IMR-90 (cell line): ENCODE measurements at regions not wholly inside any gene's neighbourhood (a gene's known extent, or its start where the extent isn't known, plus 50 kb on each side); places are given as distances from the start of the nearest gene placed in this dataset.

ENCODE experiments used
- ATAC-seq: fragments of 200-7000 bp; cut with Tn5 transposase; 2 replicates; pipeline ENCODE4 v1.9.1; 2020; ENCODE audit warnings: low read depth, mild to moderate bottlenecking, moderate library complexity
- BruUV-seq: library from RNA; stranded (reverse); fragments of 400-500 nt; replicated peaks from 2 replicates; lab custom pipeline; 2021; lab: Mats Ljungman, UMichigan
- CTCF ChIA-PET: fragments of 300-600 bp; formaldehyde crosslinking; extraction: SDS; loops from one replicate; lab custom pipeline; 2021; ENCODE audit warnings: antibody characterized with exemption; lab: Yijun Ruan, JAX
- POLR2A ChIA-PET: fragments of 300-600 bp; sonication (Branson Sonifier 250); formaldehyde crosslinking; loops from one replicate; lab custom pipeline; 2022; ENCODE audit warnings: antibody characterized with exemption; ENCODE audit not compliant: unreplicated experiment; lab: Charles Lee
- DNase-seq: peaks from one replicate; pipeline ENCODE4 v3.0.0; 2013
- H2AFZ ChIP-seq: replicated peaks from 2 replicates; pipeline ENCODE3; 2013; ENCODE audit warnings: low read length, mild to moderate bottlenecking; ENCODE audit not compliant: poor library complexity
- H2AK5ac ChIP-seq: 2 replicates; pipeline ENCODE4 v1.6.1; 2013; ENCODE audit warnings: low read depth, low read length, inconsistent platforms
- H2AK9ac ChIP-seq: replicated peaks from 2 replicates; pipeline ENCODE3; 2013; ENCODE audit warnings: mild to moderate bottlenecking, low read depth, low read length, moderate library complexity; ENCODE audit not compliant: poor library complexity
- H2BK120ac ChIP-seq: 2 replicates; pipeline ENCODE4 v1.6.1; 2013; ENCODE audit warnings: low read depth, low read length, inconsistent platforms
- H2BK15ac ChIP-seq: 3 replicates; pipeline ENCODE4 v1.6.1; 2013; ENCODE audit warnings: low read depth, low read length, inconsistent platforms
- H2BK20ac ChIP-seq: 2 replicates; pipeline ENCODE4 v1.6.1; 2013; ENCODE audit warnings: low read depth, mild to moderate bottlenecking, inconsistent platforms, low read length, moderate library complexity
- H2BK5ac ChIP-seq: 2 replicates; pipeline ENCODE4 v1.6.1; 2013; ENCODE audit warnings: mild to moderate bottlenecking, low read depth, low read length, inconsistent platforms; ENCODE audit not compliant: poor library complexity, severe bottlenecking
- H3K14ac ChIP-seq: replicated peaks from 2 replicates; pipeline ENCODE4 v1.6.1; 2013; ENCODE audit warnings: low read depth, low read length, inconsistent platforms
- H3K18ac ChIP-seq: 2 replicates; pipeline ENCODE4 v1.6.1; 2013; ENCODE audit warnings: low read depth, low read length, control low read depth
- H3K23ac ChIP-seq: 2 replicates; pipeline ENCODE4 v1.6.1; 2013; ENCODE audit warnings: low read depth, low read length, inconsistent platforms
- H3K27ac ChIP-seq: 2 replicates; pipeline ENCODE4 v1.5.1; 2013; ENCODE audit warnings: mild to moderate bottlenecking, control low read depth, low read length; ENCODE audit not compliant: insufficient read depth
- H3K27me3 ChIP-seq: 2 replicates; pipeline ENCODE4 v1.6.1; 2013; ENCODE audit warnings: low read length; ENCODE audit not compliant: control insufficient read depth, insufficient read depth
- H3K36me3 ChIP-seq: 2 replicates; pipeline ENCODE4 v1.6.1; 2013; ENCODE audit warnings: low read length, mixed read lengths; ENCODE audit not compliant: control insufficient read depth, insufficient read depth
- H3K4ac ChIP-seq: 2 replicates; pipeline ENCODE4 v1.6.1; 2013; ENCODE audit warnings: low read depth, low read length, inconsistent platforms
- H3K4me1 ChIP-seq: 2 replicates; pipeline ENCODE4 v1.6.1; 2013; ENCODE audit warnings: low read length, mixed read lengths; ENCODE audit not compliant: control insufficient read depth, insufficient read depth
- H3K4me2 ChIP-seq: 2 replicates; pipeline ENCODE4 v1.6.1; 2013; ENCODE audit warnings: low read depth, mild to moderate bottlenecking, control low read depth, low read length, moderate library complexity
- H3K4me3 ChIP-seq: 2 replicates; pipeline ENCODE4 v1.5.1; 2013; ENCODE audit warnings: low read depth, mild to moderate bottlenecking, control low read depth, low read length, moderate library complexity; ENCODE audit not compliant: insufficient read depth
- H3K56ac ChIP-seq: 2 replicates; pipeline ENCODE4 v1.6.1; 2013; ENCODE audit warnings: low read length, inconsistent platforms; ENCODE audit not compliant: insufficient read depth; ENCODE audit errors: extremely low read depth
- H3K79me1 ChIP-seq, 2 experiments: 2 replicates each; pipeline ENCODE4 v1.6.1; 2013; ENCODE audit warnings: low read length in 2 of 2, inconsistent platforms in 1 of 2, low read depth in 1 of 2
- H3K9ac ChIP-seq: 2 replicates; pipeline ENCODE4 v1.6.1; 2013; ENCODE audit warnings: low read depth, low read length, control low read depth
- H3K9me1 ChIP-seq: 2 replicates; pipeline ENCODE4 v1.6.1; 2013; ENCODE audit warnings: low read length, inconsistent platforms; ENCODE audit not compliant: insufficient read depth
- H3K9me3 ChIP-seq: 2 replicates; pipeline ENCODE4 v1.6.1; 2013; ENCODE audit warnings: low read length; ENCODE audit not compliant: control insufficient read depth, insufficient read depth
- H4K20me1 ChIP-seq: 2 replicates; pipeline ENCODE4 v1.6.1; 2013; ENCODE audit warnings: low read length, inconsistent platforms; ENCODE audit not compliant: insufficient read depth
- H4K5ac ChIP-seq: 2 replicates; pipeline ENCODE4 v1.6.1; 2013; ENCODE audit warnings: mild to moderate bottlenecking, low read depth, low read length, control low read depth
- H4K8ac ChIP-seq, 2 experiments: 2 replicates each; pipeline ENCODE4 v1.6.1; 2013; ENCODE audit warnings: low read depth in 2 of 2, low read length in 2 of 2, control low read depth in 1 of 2, inconsistent platforms in 1 of 2
- H4K91ac ChIP-seq: 2 replicates; pipeline ENCODE4 v1.6.1; 2013; ENCODE audit warnings: low read depth, low read length, inconsistent platforms; ENCODE audit not compliant: insufficient read depth
- BHLHE40 ChIP-seq: fragments of 150-350 bp; IDR thresholded peaks from 2 replicates; pipeline ENCODE4 v1.6.1; 2016; ENCODE audit warnings: mild to moderate bottlenecking, low read depth, low read length
- CEBPB ChIP-seq: IDR thresholded peaks from 2 replicates; pipeline ENCODE4 v1.6.1; 2012; ENCODE audit warnings: low read depth, low read length, improper control_type of control experiment
- FOS ChIP-seq: fragments of 150-350 bp; IDR thresholded peaks from 2 replicates; pipeline ENCODE4 v1.6.1; 2016; ENCODE audit warnings: low read depth, low read length
- RFX5 ChIP-seq: IDR thresholded peaks from 2 replicates; pipeline ENCODE4 v1.8.0; 2012; ENCODE audit warnings: low read depth, mild to moderate bottlenecking, low read length, moderate library complexity
- SMC3 ChIP-seq: fragments of 150-350 bp; IDR thresholded peaks from 2 replicates; pipeline ENCODE4 v1.6.1; 2016; ENCODE audit warnings: low read depth, mild to moderate bottlenecking, antibody characterized with exemption, low read length, moderate library complexity
- dilution Hi-C: fragments of 300-500 bp; cut with HindIII; formaldehyde crosslinking; loops from one replicate; pipeline ENCODE4 v1.14.3; 2018; ENCODE audit warnings: low sequenced_read_pairs; ENCODE audit not compliant: unreplicated experiment
- in situ Hi-C: fragments of 300-500 bp; cut with MboI; formaldehyde crosslinking; loops from 3 replicates; pipeline ENCODE4 v1.14.3; 2019; ENCODE audit warnings: low sequenced_read_pairs, inconsistent platforms, mixed read lengths
- intact Hi-C: fragments of 100-400 bp; cut with micrococcal nuclease; formaldehyde crosslinking; loops from 2 replicates; pipeline ENCODE4 v1.10.0; 2022
- TF ChIP-seq, protein P1 (sequence below): conservative IDR thresholded peaks from 2 replicates; pipeline ENCODE4 v1.5.1; 2012; ENCODE audit warnings: mild to moderate bottlenecking, low read depth, low read length, improper control_type of control experiment
- TF ChIP-seq, protein P2 (sequence below): fragments of 150-350 bp; IDR thresholded peaks from 2 replicates; pipeline ENCODE4 v1.6.1; 2016; ENCODE audit warnings: low read depth, mild to moderate bottlenecking, low read length, moderate library complexity, borderline replicate concordance

DNA sequence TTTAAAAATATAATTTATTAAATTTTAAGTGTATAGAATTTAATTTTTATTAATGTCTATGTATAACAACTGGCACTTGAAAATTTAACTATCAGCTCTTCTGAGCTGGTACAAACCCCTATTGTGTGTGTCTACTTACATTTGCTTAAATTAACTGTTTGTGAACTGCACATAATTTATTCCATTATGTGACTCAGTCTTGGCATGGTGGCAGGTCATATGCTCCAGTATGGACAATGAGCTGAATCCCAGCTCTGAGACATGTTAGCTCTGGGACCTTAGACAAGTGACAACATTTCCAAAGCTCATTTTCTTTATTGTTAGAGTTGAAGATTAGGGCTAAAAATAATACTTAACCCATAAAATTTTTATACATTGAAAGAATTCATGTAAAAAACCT, 526.1 kb upstream of the MARCKS start:
- no peaks in the 10 kb centered on the region for H3K36me3 ChIP-seq
- H2BK5ac ChIP-seq, result no peak overlapping the region
- no peak overlapping the region for H3K4me3 ChIP-seq
- no peak overlapping the region for H2BK15ac ChIP-seq
- no peaks in the 10 kb centered on the region for H4K20me1 ChIP-seq
- ATAC-seq (no peak), DNase-seq (no peak)
- no peak overlapping the region for H3K14ac ChIP-seq
- no peak overlapping the region for H4K91ac ChIP-seq
- no peak overlapping the region for H3K18ac ChIP-seq
- H2BK120ac ChIP-seq, result no peak overlapping the region
- CTCF ChIA-PET, result no interaction called here
- H2BK20ac ChIP-seq, result no peak overlapping the region
- H3K56ac ChIP-seq, result no peak overlapping the region
- no peak for TF ChIP-seq SMC3
- TF ChIP-seq, protein P1, sequence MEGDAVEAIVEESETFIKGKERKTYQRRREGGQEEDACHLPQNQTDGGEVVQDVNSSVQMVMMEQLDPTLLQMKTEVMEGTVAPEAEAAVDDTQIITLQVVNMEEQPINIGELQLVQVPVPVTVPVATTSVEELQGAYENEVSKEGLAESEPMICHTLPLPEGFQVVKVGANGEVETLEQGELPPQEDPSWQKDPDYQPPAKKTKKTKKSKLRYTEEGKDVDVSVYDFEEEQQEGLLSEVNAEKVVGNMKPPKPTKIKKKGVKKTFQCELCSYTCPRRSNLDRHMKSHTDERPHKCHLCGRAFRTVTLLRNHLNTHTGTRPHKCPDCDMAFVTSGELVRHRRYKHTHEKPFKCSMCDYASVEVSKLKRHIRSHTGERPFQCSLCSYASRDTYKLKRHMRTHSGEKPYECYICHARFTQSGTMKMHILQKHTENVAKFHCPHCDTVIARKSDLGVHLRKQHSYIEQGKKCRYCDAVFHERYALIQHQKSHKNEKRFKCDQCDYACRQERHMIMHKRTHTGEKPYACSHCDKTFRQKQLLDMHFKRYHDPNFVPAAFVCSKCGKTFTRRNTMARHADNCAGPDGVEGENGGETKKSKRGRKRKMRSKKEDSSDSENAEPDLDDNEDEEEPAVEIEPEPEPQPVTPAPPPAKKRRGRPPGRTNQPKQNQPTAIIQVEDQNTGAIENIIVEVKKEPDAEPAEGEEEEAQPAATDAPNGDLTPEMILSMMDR, result no peak
- no peak for TF ChIP-seq RFX5
- no peak for TF ChIP-seq FOS
- no peak for TF ChIP-seq BHLHE40
- TF ChIP-seq CEBPB, result no peak
- TF ChIP-seq, protein P2, sequence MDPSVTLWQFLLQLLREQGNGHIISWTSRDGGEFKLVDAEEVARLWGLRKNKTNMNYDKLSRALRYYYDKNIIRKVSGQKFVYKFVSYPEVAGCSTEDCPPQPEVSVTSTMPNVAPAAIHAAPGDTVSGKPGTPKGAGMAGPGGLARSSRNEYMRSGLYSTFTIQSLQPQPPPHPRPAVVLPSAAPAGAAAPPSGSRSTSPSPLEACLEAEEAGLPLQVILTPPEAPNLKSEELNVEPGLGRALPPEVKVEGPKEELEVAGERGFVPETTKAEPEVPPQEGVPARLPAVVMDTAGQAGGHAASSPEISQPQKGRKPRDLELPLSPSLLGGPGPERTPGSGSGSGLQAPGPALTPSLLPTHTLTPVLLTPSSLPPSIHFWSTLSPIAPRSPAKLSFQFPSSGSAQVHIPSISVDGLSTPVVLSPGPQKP, result no peak
- H3K9me1 ChIP-seq, result no peaks in the 10 kb centered on the region
- intact Hi-C loops, result no loop called here
- no peak overlapping the region for H4K5ac ChIP-seq
- no peak overlapping the region for H2AK9ac ChIP-seq
- no peak overlapping the region for H3K23ac ChIP-seq
- H3K9me3 ChIP-seq, result no peaks in the 10 kb centered on the region
- H3K79me1 ChIP-seq, result no peaks in the 10 kb centered on the region
- H3K27me3 ChIP-seq, result no peaks in the 10 kb centered on the region
- in situ Hi-C loops, result no loop called here
- H3K4me1 ChIP-seq, result peaks cover 4% of the 10 kb centered on the region; the same call in 1 of the 2 replicates
- no peak overlapping the region for H3K9ac ChIP-seq
- POLR2A ChIA-PET, result no interaction called here
- no peak overlapping the region for H4K8ac ChIP-seq
- no peak overlapping the region for H2AFZ ChIP-seq
- dilution Hi-C loops, result no loop called here
- no peak overlapping the region for H3K27ac ChIP-seq
- no peak overlapping the region for H3K4ac ChIP-seq
- H2AK5ac ChIP-seq, result no peak overlapping the region
- no TSS peak for BruUV-seq
- H3K4me2 ChIP-seq, result no peak overlapping the region
